ENCODE measurements at regions not wholly inside any gene's neighbourhood (a gene's known extent, or its start where the extent isn't known, plus 50 kb on each side); places are given as distances from the start of the nearest gene placed in this dataset.

DNA sequence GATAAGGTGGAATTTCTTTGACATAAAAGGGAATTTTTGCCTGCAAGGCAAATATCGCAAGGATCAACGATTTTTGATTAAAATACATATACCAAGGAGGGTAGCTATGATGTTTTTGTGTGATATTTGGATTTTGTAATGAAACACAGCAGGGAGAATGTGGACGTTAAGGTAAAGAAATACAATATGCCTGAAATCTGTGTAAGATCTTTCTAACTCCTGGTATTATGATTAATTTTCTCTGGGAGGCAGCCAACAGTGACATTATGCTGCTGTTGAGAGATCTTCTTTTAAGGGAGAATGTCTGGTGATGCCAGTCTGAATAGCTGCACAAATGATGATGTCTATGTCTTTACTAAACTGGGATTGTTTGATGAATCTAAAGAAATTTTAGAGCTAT lies 972.2 kb downstream of the SQOR start:
- TF ChIP-seq, protein P1, sequence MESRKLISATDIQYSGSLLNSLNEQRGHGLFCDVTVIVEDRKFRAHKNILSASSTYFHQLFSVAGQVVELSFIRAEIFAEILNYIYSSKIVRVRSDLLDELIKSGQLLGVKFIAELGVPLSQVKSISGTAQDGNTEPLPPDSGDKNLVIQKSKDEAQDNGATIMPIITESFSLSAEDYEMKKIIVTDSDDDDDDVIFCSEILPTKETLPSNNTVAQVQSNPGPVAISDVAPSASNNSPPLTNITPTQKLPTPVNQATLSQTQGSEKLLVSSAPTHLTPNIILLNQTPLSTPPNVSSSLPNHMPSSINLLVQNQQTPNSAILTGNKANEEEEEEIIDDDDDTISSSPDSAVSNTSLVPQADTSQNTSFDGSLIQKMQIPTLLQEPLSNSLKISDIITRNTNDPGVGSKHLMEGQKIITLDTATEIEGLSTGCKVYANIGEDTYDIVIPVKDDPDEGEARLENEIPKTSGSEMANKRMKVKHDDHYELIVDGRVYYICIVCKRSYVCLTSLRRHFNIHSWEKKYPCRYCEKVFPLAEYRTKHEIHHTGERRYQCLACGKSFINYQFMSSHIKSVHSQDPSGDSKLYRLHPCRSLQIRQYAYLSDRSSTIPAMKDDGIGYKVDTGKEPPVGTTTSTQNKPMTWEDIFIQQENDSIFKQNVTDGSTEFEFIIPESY (IDR thresholded peaks at IDR 0.05) = no peak
- TF ChIP-seq, protein P2, sequence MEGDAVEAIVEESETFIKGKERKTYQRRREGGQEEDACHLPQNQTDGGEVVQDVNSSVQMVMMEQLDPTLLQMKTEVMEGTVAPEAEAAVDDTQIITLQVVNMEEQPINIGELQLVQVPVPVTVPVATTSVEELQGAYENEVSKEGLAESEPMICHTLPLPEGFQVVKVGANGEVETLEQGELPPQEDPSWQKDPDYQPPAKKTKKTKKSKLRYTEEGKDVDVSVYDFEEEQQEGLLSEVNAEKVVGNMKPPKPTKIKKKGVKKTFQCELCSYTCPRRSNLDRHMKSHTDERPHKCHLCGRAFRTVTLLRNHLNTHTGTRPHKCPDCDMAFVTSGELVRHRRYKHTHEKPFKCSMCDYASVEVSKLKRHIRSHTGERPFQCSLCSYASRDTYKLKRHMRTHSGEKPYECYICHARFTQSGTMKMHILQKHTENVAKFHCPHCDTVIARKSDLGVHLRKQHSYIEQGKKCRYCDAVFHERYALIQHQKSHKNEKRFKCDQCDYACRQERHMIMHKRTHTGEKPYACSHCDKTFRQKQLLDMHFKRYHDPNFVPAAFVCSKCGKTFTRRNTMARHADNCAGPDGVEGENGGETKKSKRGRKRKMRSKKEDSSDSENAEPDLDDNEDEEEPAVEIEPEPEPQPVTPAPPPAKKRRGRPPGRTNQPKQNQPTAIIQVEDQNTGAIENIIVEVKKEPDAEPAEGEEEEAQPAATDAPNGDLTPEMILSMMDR (IDR thresholded peaks at IDR 0.05; ENCODE audit: low read depth, low read length, missing input control) = no peak
- no peak for TF ChIP-seq JUND (IDR thresholded peaks at IDR 0.05)
- TF ChIP-seq YY1 (IDR thresholded peaks at IDR 0.05) = no peak
- TF ChIP-seq, protein P3, sequence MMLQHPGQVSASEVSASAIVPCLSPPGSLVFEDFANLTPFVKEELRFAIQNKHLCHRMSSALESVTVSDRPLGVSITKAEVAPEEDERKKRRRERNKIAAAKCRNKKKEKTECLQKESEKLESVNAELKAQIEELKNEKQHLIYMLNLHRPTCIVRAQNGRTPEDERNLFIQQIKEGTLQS (IDR thresholded peaks at IDR 0.05) = no peak
- no peak for TF ChIP-seq TAF1 (conservative IDR thresholded peaks at IDR 0.05)
- TF ChIP-seq GABPA (IDR thresholded peaks at IDR 0.05 in 1 of 2, conservative IDR thresholded peaks at IDR 0.05 in 1 of 2) = no peak
- no peak for TF ChIP-seq SP1 (IDR thresholded peaks at IDR 0.05)
